ENCODE measurements at regions not wholly inside any gene's neighbourhood (a gene's known extent, or its start where the extent isn't known, plus 50 kb on each side); places are given as distances from the start of the nearest gene placed in this dataset.

- H3K4me3 Mint-ChIP-seq: no peak overlapping the region
- ATAC-seq (no peak), DNase-seq (no peak)
- peaks cover 42% of the 10 kb centered on the region for H3K36me3 Mint-ChIP-seq
- TF ChIP-seq CTCF (IDR thresholded peaks at IDR 0.05): no peak
- WGBS (ENCODE audit: insufficient coverage): 78% methylated on average over 18 of the region's 18 CpGs
- Histone ChIP-seq H3K27ac (ENCODE audit: low read length) (no peak overlapping the region), H3K4me1 (ENCODE audit: control insufficient read depth, insufficient read depth, low read length) (no peaks in the 10 kb centered on the region), H3K4me3 (ENCODE audit: low read length) (no peak overlapping the region), H3K9me3 (ENCODE audit: control insufficient read depth, insufficient read depth, low read length) (peaks cover 64% of the 10 kb centered on the region), H3K36me3 (ENCODE audit: control insufficient read depth, insufficient read depth, low read length) (no peaks in the 10 kb centered on the region), H3K27me3 (ENCODE audit: control insufficient read depth, insufficient read depth, low read length) (no peaks in the 10 kb centered on the region)
- H3K27me3 Mint-ChIP-seq (ENCODE audit: low read depth in 2 of 2): no peaks in the 10 kb centered on the region
- intact Hi-C loops (cut with micrococcal nuclease): no loop called here
- H3K9me3 Mint-ChIP-seq: peaks cover 23 to 38% of the 10 kb centered on the region in 2 donors
- no peak overlapping the region for H3K27ac Mint-ChIP-seq
- no peaks in the 10 kb centered on the region for H3K4me1 Mint-ChIP-seq
Measured at GRCh38 chr16:35733971-35734702, 2274.7 kb downstream of the TP53TG3F start.

DNA sequence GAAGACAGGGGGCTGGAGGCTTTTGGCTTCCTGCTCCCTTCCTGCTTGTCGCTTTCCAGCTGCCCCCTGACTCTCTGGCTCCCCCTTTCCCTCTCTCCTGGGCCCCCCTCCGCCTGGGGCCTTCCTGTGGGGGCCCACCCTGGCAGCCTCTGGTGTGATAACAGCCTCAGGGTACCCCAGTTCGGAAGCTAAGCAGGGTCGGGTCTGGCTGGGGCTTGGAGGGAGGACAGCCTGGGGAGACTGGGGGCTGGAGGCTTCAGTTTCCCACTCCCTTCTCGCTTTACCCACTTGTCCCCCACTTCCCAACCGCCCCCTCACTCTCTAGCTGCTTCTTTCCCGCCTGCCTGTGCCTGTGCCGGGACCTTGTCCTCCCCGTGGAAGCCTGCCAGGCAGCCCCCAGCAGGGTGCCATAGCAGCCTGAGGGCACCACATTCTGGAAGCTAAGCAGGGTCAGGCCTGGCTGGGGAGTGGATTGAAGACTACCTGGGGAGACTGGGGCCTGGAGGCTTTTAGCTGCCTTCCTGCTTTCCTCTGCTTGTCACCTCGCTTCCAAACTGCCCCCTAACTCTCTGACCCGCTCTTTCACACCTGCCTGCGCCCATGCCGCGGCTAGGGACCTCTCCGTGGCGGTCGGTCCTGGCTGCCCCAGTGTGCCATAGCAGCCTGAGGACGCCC is 2275.5 kb downstream of the TP53TG3F start:
- H3K27ac ChIP-seq (ENCODE audit: low read length): no peak overlapping the region
- no peaks in the 10 kb centered on the region for H3K27me3 ChIP-seq (ENCODE audit: control insufficient read depth, insufficient read depth, low read length)
- Mint-ChIP-seq H3K27ac (no peak overlapping the region), H3K27me3 (ENCODE audit: low read depth in 2 of 2) (no peaks in the 10 kb centered on the region), H3K9me3 (peaks cover 30 to 45% of the 10 kb centered on the region in 2 donors), H3K36me3 (peaks cover 44% of the 10 kb centered on the region), H3K4me1 (no peaks in the 10 kb centered on the region), H3K4me3 (no peak overlapping the region)
- no peaks in the 10 kb centered on the region for H3K36me3 ChIP-seq (ENCODE audit: control insufficient read depth, insufficient read depth, low read length)
- intact Hi-C loops (cut with micrococcal nuclease): no loop called here
- no peak for ATAC-seq
- no peak overlapping the region for H3K4me3 ChIP-seq (ENCODE audit: low read length)
- 73% methylated on average over 18 of the region's 18 CpGs for WGBS (ENCODE audit: insufficient coverage)
- no peak for DNase-seq
- no peak for TF ChIP-seq CTCF (IDR thresholded peaks at IDR 0.05)
- no peaks in the 10 kb centered on the region for H3K4me1 ChIP-seq (ENCODE audit: control insufficient read depth, insufficient read depth, low read length)
- H3K9me3 ChIP-seq (ENCODE audit: control insufficient read depth, insufficient read depth, low read length): peaks cover 59% of the 10 kb centered on the region

DNA sequence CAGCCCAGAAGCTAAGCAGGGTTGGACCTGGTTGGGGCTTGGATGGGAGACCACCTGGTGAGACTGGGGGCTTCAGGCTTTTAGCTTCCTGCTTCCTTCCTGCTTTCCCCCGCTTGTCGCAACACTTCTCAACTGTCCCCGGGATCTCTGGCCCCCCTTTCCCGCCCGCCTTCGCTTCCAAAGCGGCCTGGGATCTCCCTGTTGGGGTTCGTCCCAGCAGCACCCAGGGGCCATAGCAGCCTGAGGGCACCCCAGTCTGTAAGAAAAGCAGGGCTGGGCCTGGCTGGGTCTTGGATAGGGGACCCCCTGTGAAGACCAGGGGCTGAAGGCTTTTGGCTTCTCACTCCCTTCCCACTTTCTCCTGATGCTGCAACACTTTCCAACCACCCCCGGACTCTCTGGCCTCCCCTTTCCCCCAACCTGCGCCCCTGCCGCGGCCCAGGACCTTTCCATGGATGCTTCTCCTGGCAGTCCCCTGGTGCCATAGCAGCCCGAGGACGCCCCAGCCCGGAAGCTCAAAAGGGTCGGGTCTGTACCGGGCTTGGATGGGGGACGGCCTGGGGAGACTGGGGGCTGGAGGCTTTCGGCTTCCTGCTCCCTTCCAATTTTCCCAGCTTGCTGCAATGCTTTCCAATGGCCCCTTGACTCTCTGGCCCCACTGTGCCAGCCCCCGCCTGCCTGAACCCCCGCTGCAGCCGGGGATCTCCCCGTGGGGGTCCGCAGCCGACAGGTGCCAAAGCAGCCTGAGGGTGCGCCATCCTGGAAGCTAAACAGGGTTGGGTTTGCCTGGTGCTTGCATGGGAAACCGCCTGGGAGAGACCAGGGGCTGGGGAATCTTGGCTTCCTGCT is 2276.2 kb downstream of the TP53TG3F start:
- no peak for ATAC-seq
- no peak for TF ChIP-seq CTCF (IDR thresholded peaks at IDR 0.05)
- Mint-ChIP-seq H3K9me3 (peaks cover 32 to 48% of the 10 kb centered on the region in 2 donors), H3K4me3 (no peak overlapping the region), H3K27ac (no peak overlapping the region), H3K36me3 (peaks cover 46% of the 10 kb centered on the region), H3K27me3 (ENCODE audit: low read depth in 2 of 2) (no peaks in the 10 kb centered on the region), H3K4me1 (no peaks in the 10 kb centered on the region)
- Histone ChIP-seq H3K27ac (ENCODE audit: low read length) (no peak overlapping the region), H3K9me3 (ENCODE audit: control insufficient read depth, insufficient read depth, low read length) (peaks cover 63% of the 10 kb centered on the region), H3K4me1 (ENCODE audit: control insufficient read depth, insufficient read depth, low read length) (no peaks in the 10 kb centered on the region), H3K4me3 (ENCODE audit: low read length) (no peak overlapping the region), H3K27me3 (ENCODE audit: control insufficient read depth, insufficient read depth, low read length) (no peaks in the 10 kb centered on the region), H3K36me3 (ENCODE audit: control insufficient read depth, insufficient read depth, low read length) (no peaks in the 10 kb centered on the region)
- DNase-seq: no peak
- 83% methylated on average over 27 of the region's 27 CpGs for WGBS (ENCODE audit: insufficient coverage)
- intact Hi-C loops (cut with micrococcal nuclease): no loop called here

Data from natural killer cell (primary cell).